C4-2B (cell line): ENCODE measurements at regions not wholly inside any gene's neighbourhood (a gene's known extent, or its start where the extent isn't known, plus 50 kb on each side); places are given as distances from the start of the nearest gene placed in this dataset.

Experiments
- CTCF ChIP-seq: fragments of 450-650 bp; conservative IDR thresholded peaks from 2 replicates; pipeline ENCODE4 v1.5.1; 2017; ENCODE audit warnings: mild to moderate bottlenecking
- ZFX ChIP-seq: fragments of 450-650 bp; IDR thresholded peaks from 2 replicates; pipeline ENCODE4 v1.6.1; 2017

GRCh38 chr18:72197591-72197990 lies 346.6 kb downstream of the CBLN2 start:
- TF ChIP-seq CTCF: no peak
- TF ChIP-seq ZFX: no peak
